ENCODE measurements at regions not wholly inside any gene's neighbourhood (a gene's known extent, or its start where the extent isn't known, plus 50 kb on each side); places are given as distances from the start of the nearest gene placed in this dataset.

GRCh38 chr16:54517181-54517580 lies 230.6 kb upstream of the IRX3 start:
- CTCF ChIA-PET, result no interaction called here
- Histone ChIP-seq H3K4me3 (ENCODE audit: low read depth, low read length) (no peak overlapping the region), H3K4me1 (ENCODE audit: control insufficient read depth, insufficient read depth, low read length) (no peaks in the 10 kb centered on the region), H3K36me3 (ENCODE audit: control insufficient read depth in 2 of 2, insufficient read depth in 1 of 2, low read length in 2 of 2) (no peaks in the 10 kb centered on the region), H3K9me3 (ENCODE audit: control insufficient read depth, insufficient read depth, low read depth, low read length) (no peaks in the 10 kb centered on the region), H3K27ac (ENCODE audit: extremely low read depth, low read depth, low read length) (no peak overlapping the region)
- POLR2A ChIA-PET, result no interaction called here
- no peak for TF ChIP-seq ZNF302 (tag by site-specific recombination; IDR thresholded peaks at IDR 0.05; ENCODE audit: low read depth)
- no peak for TF ChIP-seq ZNF335 (tag by site-specific recombination; conservative IDR thresholded peaks at IDR 0.05)
- TF ChIP-seq ZNF561 (tag by site-specific recombination; IDR thresholded peaks at IDR 0.05; ENCODE audit: borderline replicate concordance), result no peak
- TF ChIP-seq ZNF610 (tag by site-specific recombination; IDR thresholded peaks at IDR 0.05; ENCODE audit: borderline replicate concordance), result no peak
- no peak for TF ChIP-seq ZNF175 (tag by site-specific recombination; IDR thresholded peaks at IDR 0.05)

GRCh38 chr16:54512467-54512995 lies 225.9 kb upstream of the IRX3 start:
- H3K4me3 ChIP-seq (ENCODE audit: low read depth, low read length), result no peak overlapping the region
- POLR2A ChIA-PET, result no interaction called here
- CTCF ChIA-PET, result no interaction called here
- no peak overlapping the region for H3K27ac ChIP-seq (ENCODE audit: extremely low read depth, low read depth, low read length)
- no peaks in the 10 kb centered on the region for H3K9me3 ChIP-seq (ENCODE audit: control insufficient read depth, insufficient read depth, low read depth, low read length)
- H3K4me1 ChIP-seq (ENCODE audit: control insufficient read depth, insufficient read depth, low read length), result peaks cover 3% of the 10 kb centered on the region; the same call in 1 of the 2 replicates
- no peaks in the 10 kb centered on the region for H3K36me3 ChIP-seq (ENCODE audit: control insufficient read depth in 2 of 2, insufficient read depth in 1 of 2, low read length in 2 of 2)
- TF ChIP-seq SETDB1 (IDR thresholded peaks at IDR 0.05; ENCODE audit: insufficient read length, low read length) (no peak), ZNF600 (tag by site-specific recombination; IDR thresholded peaks at IDR 0.05) (no peak), KLF8 (tag by site-specific recombination; IDR thresholded peaks at IDR 0.05) (no peak), ZNF768 (tag by site-specific recombination; IDR thresholded peaks at IDR 0.05) (no peak), PRDM2 (tag by site-specific recombination; IDR thresholded peaks at IDR 0.05; ENCODE audit: borderline replicate concordance) (no peak), ZNF248 (tag by site-specific recombination; IDR thresholded peaks at IDR 0.05) (no peak), TRIM28 (IDR thresholded peaks at IDR 0.05; ENCODE audit: borderline replicate concordance, low read length) (no peak)

GRCh38 chr16:54511222-54511731 lies 224.7 kb upstream of the IRX3 start:
- POLR2A ChIA-PET, result no interaction called here
- Histone ChIP-seq H3K4me1 (ENCODE audit: control insufficient read depth, insufficient read depth, low read length) (peaks cover 11% of the 10 kb centered on the region), H3K9me3 (ENCODE audit: control insufficient read depth, insufficient read depth, low read depth, low read length) (no peaks in the 10 kb centered on the region), H3K27ac (ENCODE audit: extremely low read depth, low read depth, low read length) (no peak overlapping the region), H3K4me3 (ENCODE audit: low read depth, low read length) (no peak overlapping the region), H3K36me3 (ENCODE audit: control insufficient read depth in 2 of 2, insufficient read depth in 1 of 2, low read length in 2 of 2) (no peaks in the 10 kb centered on the region)
- CTCF ChIA-PET, result interaction anchor here (0.6 kb wide), 1 partner anchor 327 kb away, joined by 9 read pairs; no protein-coding TSS in a partner anchor
- TF ChIP-seq ZNF341 (tag by site-specific recombination; IDR thresholded peaks at IDR 0.05; ENCODE audit: low read depth) (0 out of 2 replicates have a peak, but pooled peaks have one; percentile 38), BCL6B (tag by site-specific recombination; IDR thresholded peaks at IDR 0.05) (no peak), TSHZ1 (tag by site-specific recombination; IDR thresholded peaks at IDR 0.05; ENCODE audit: borderline replicate concordance) (no peak)
